ENCODE measurements at regions not wholly inside any gene's neighbourhood (a gene's known extent, or its start where the extent isn't known, plus 50 kb on each side); places are given as distances from the start of the nearest gene placed in this dataset.

- no peak for DNase-seq
Observed at GRCh38 chr10:111131168-111131799, 54.5 kb downstream of the ADRA2A start.

GRCh38 chr10:111137007-111137406, 60.2 kb downstream of the ADRA2A start:
- no peak for DNase-seq

DNA sequence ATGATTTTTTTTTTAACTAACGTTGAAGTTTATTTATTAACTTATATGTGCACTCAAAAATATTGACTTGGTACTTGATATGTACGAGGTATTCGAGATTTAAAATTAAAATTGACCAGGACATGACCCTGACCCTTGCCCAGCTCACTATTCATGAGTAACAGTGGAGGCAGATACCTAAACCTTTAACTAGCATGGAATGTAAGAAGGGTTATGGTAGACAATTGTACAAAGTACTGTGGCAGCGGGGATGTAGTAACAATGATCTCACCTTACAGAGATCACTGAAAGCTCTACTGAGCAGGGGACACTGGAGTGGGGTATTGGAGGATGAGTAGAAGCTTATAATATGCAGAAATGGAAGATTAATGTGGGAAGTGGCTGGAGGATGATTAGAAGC, 60.8 kb downstream of the ADRA2A start:
- no peak for DNase-seq

DNA sequence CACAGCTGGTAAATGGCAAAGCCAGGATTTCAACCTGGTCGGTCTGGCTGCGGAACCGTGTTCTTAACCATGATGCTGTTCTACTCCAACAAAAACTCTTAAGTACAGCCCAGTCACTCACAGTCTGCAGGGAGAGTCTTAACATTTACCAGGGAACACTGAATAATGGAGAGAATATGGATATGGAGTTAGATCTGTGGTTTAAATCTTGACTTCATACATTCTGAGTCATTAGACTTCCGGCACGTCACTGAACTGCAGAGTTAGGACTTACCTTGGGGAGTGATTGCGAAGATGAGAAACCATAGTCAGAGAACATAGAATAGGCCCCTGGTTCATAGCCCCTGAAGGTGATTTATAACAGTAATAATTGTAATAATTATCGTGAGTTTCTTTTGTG, 61.7 kb downstream of the ADRA2A start:
- DNase-seq, result no peak

- DNase-seq, result no peak
Observed at GRCh38 chr10:111139567-111139966, 62.7 kb downstream of the ADRA2A start.

- DNase-seq, result no peak
Observed at GRCh38 chr10:111142092-111142768, 65.4 kb downstream of the ADRA2A start.

DNA sequence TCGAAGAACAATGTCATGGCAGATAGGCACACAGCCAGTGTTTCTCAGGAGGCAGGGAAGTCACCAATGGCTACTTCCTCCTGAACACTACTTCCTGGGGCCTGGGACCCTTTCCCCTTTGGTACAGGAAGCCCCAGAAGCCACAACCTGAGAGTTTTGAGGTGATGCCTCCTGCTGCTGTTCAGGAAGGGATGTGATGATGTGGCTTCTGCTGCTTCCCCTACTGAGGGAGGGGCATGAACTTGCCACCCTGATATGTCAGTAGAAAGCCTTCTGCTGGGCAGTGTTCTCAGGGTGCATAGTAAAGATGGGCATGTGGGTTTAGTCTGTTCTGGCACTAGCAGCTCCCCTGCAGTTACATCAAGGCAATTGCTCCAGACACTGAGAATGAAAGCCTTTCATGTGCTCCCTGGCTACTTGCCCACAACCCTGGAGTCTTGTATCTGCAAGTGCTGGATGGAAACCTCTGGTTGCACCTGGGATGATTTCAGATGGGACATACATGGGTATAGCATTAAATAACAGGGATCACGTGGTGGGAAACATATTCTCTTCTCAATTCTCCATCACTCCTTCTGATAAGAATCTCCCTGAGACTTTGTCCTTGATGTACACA, 69.3 kb downstream of the ADRA2A start:
- no peak for DNase-seq

GRCh38 chr10:111148025-111148424, 71.2 kb downstream of the ADRA2A start:
- DNase-seq, result no peak

- no peak for DNase-seq
Observed at GRCh38 chr10:111148440-111148839, 71.6 kb downstream of the ADRA2A start.

GRCh38 chr10:111150691-111151090, 73.9 kb downstream of the ADRA2A start:
- no peak for DNase-seq

- no peak for DNase-seq
Observed at GRCh38 chr10:111151595-111152307, 74.9 kb downstream of the ADRA2A start.

GRCh38 chr10:111156754-111157153, 79.9 kb downstream of the ADRA2A start:
- DNase-seq, result no peak

GRCh38 chr10:111158595-111158994, 81.8 kb downstream of the ADRA2A start:
- no peak for DNase-seq

- DNase-seq, result no peak
Observed at GRCh38 chr10:111161109-111161874, 84.5 kb downstream of the ADRA2A start.

GRCh38 chr10:111171183-111171582, 94.4 kb downstream of the ADRA2A start:
- DNase-seq, result no peak

DNA sequence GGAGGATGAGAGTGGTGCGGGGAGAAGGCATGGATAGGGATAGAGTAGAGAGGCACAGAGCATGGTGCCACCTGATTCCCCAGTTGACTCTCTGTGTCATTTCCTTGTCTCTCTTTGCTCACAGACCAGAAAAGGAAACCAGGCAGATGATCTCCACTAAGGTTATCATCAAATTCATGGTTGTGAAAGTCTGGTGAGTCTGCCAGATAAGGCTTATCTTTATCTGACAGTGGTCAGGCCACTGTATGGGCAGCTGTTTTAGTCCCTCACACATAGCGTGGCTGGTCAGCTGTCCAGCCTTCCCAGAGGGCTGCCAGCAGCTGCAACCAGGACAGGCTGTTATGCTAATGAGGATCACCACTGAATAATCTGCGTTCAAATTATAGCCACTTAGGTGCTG, 99.0 kb downstream of the ADRA2A start:
- no peak for DNase-seq

- DNase-seq, result no peak
Observed at GRCh38 chr10:111177379-111177778, 100.5 kb downstream of the ADRA2A start.

DNA sequence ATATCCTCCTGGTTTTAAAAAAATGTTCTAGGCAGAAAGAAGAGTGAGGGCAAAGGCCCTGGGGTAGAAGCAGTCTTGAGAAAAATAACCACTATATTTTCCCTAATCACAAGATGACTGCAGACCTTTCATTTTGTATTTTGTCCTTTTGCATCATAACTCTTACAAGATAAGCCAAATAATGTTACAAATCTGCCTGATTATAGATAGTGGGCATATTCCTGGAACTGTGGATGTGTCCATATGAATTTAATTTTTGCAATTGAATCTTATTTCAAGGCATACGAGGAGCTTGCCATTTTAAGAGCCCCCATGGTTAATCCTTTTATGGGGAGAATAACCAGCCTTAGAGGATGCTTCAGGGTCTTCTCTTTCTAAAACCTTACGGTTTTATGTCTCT, 102.7 kb downstream of the ADRA2A start:
- no peak for DNase-seq

- DNase-seq, result no peak
Observed at GRCh38 chr10:111186358-111186757, 109.5 kb downstream of the ADRA2A start.

DNA sequence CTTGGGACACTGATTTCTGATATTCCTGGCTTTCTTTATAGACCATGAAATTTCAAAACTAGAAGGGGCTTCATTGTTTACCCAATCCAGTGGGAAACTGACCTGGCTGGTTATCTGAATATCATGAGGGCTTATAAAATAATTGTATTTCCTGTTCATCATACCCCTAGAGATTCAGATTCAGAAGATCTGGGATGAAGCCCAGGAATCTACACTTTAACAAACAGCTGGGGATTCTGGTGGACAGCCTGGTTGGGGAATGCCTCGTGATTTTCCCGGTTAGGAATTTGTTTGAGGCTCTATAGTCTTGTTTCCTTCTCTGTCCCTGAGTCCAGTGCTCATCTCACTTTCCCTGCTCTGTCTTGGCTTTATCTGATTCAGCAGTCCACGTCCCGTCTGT, 110.3 kb downstream of the ADRA2A start:
- DNase-seq, result no peak

- DNase-seq, result no peak
Observed at GRCh38 chr10:111199587-111199986, 122.8 kb downstream of the ADRA2A start.

- DNase-seq, result no peak
Observed at GRCh38 chr10:111200505-111201186, 123.8 kb downstream of the ADRA2A start.
